SK-N-SH (cell line): ENCODE measurements at regions not wholly inside any gene's neighbourhood (a gene's known extent, or its start where the extent isn't known, plus 50 kb on each side); places are given as distances from the start of the nearest gene placed in this dataset.
"Not testable (repeated sequence)": the region's sequence is repeated elsewhere in the genome, so short reads cannot be mapped to it uniquely, and the experiment has no call there.

Experiments used
- CTCF ChIA-PET: fragments of 300-600, 350-600 bp; formaldehyde crosslinking; extraction: SDS; loops from one replicate; lab custom pipeline; 2021; lab: Yijun Ruan, JAX
- POLR2A ChIA-PET: fragments of 350-600 bp; sonication (Branson Sonifier 250); formaldehyde crosslinking; extraction: SDS; loops from one replicate; lab custom pipeline; 2020; ENCODE audit warnings: antibody characterized with exemption, inconsistent platforms; lab: Yijun Ruan, JAX
- DNase-seq: peaks from one replicate; pipeline ENCODE4 v3.0.0; 2012
- H2AFZ ChIP-seq: fragments of 200-600 bp; sonication (generic); 2 replicates; pipeline ENCODE4 v1.8.1; 2016; ENCODE audit warnings: antibody characterized with exemption, mild to moderate bottlenecking, low read depth
- H3F3A ChIP-seq: fragments of 200-600 bp; sonication (generic); replicated peaks from 2 replicates; pipeline ENCODE3; 2016; ENCODE audit warnings: antibody characterized with exemption, mild to moderate bottlenecking; ENCODE audit not compliant: insufficient read depth
- H3K27ac ChIP-seq, 2 experiments: fragments of 200-500 bp in 1 of 2; fragments of 200-600 bp in 1 of 2; sonication (Bioruptor generic) in 1 of 2; sonication (generic), shearing (Covaris generic) in 1 of 2; 2 replicates each; pipeline versions ENCODE4 v1.5.1 to v1.6.1; 2014 to 2016; ENCODE audit warnings: low read depth in 2 of 2, inconsistent platforms in 1 of 2, low read length in 1 of 2, mild to moderate bottlenecking in 1 of 2, mixed read lengths in 1 of 2
- H3K27me3 ChIP-seq: fragments of 200-600 bp; sonication (generic), shearing (Covaris generic); 2 replicates; pipeline ENCODE4 v1.6.1; 2016; ENCODE audit warnings: mixed run types; ENCODE audit not compliant: insufficient read depth
- H3K36me3 ChIP-seq, 2 experiments: fragments of 200-500 bp in 1 of 2; fragments of 200-600 bp in 1 of 2; sonication (Bioruptor generic) in 1 of 2; sonication (generic) in 1 of 2; replicated peaks in 1 of 2; 2 replicates each; pipeline versions ENCODE3 to v1.5.1; 2014 to 2016; ENCODE audit warnings: low read length in 1 of 2, mild to moderate bottlenecking in 1 of 2; ENCODE audit not compliant: insufficient read depth in 2 of 2, control insufficient read depth in 1 of 2
- H3K4me1 ChIP-seq, 2 experiments: fragments of 200-500 bp in 1 of 2; fragments of 200-600 bp in 1 of 2; sonication (Bioruptor generic) in 1 of 2; sonication (generic), shearing (Covaris generic) in 1 of 2; 2 replicates each; pipeline versions ENCODE4 v1.5.1 to v1.6.1; 2014 to 2016; ENCODE audit warnings: low read depth in 1 of 2, low read length in 1 of 2, mixed run types in 1 of 2; ENCODE audit not compliant: insufficient read depth in 2 of 2, control insufficient read depth in 1 of 2
- H3K4me2 ChIP-seq: fragments of 200-600 bp; sonication (generic), shearing (Covaris generic); 2 replicates; pipeline ENCODE4 v1.6.1; 2017; ENCODE audit warnings: mixed run types
- H3K4me3 ChIP-seq, 2 experiments: fragments of 200-500 bp in 1 of 2; fragments of 200-600 bp in 1 of 2; sonication (Bioruptor generic) in 1 of 2; sonication (generic), shearing (Covaris generic) in 1 of 2; 2 replicates each; pipeline versions ENCODE4 v1.5.1 to v1.8.1; 2014 to 2016; ENCODE audit warnings: low read depth in 2 of 2, inconsistent platforms in 1 of 2, low read length in 1 of 2, mild to moderate bottlenecking in 1 of 2, mixed read lengths in 1 of 2, moderate library complexity in 1 of 2
- H3K79me2 ChIP-seq: fragments of 200-600 bp; sonication (generic); 2 replicates; pipeline ENCODE4 v1.8.1; 2017; ENCODE audit warnings: mild to moderate bottlenecking; ENCODE audit not compliant: insufficient read depth
- H3K9ac ChIP-seq: fragments of 200-600 bp; sonication (generic); 2 replicates; pipeline ENCODE4 v1.6.1; 2017; ENCODE audit warnings: mixed run types
- H3K9me2 ChIP-seq: fragments of 200-600 bp; sonication (generic); 2 replicates; pipeline ENCODE4 v1.6.1; 2017; ENCODE audit warnings: mixed run types
- H3K9me3 ChIP-seq: fragments of 200-600 bp; sonication (generic); 2 replicates; pipeline ENCODE4 v1.6.1; 2017; ENCODE audit warnings: mixed run types, mild to moderate bottlenecking, moderate library complexity
- H4K20me1 ChIP-seq: fragments of 200-600 bp; sonication (generic); 2 replicates; pipeline ENCODE4 v1.6.1; 2017; ENCODE audit warnings: mild to moderate bottlenecking, mixed run types; ENCODE audit not compliant: insufficient read depth
- CHD2 ChIP-seq: fragments of 150-350 bp; IDR thresholded peaks from 2 replicates; pipeline ENCODE4 v1.6.1; 2018; ENCODE audit warnings: low read length; ENCODE audit not compliant: partially characterized antibody
- CTCF ChIP-seq: fragments of 200-600 bp; sonication (generic); IDR thresholded peaks from 2 replicates; pipeline ENCODE4 v1.6.1; 2017; ENCODE audit warnings: antibody characterized with exemption, mild to moderate bottlenecking, moderate library complexity
- ELF1 ChIP-seq: IDR thresholded peaks from 2 replicates; pipeline ENCODE4 v1.4.0; 2012
- FOSL2 ChIP-seq: IDR thresholded peaks from 2 replicates; pipeline ENCODE4 v1.4.0; 2012; ENCODE audit warnings: low read depth, mild to moderate bottlenecking, moderate library complexity, borderline replicate concordance
- FOXM1 ChIP-seq: IDR thresholded peaks from 2 replicates; pipeline ENCODE4 v1.4.0; 2012; ENCODE audit warnings: low read depth, mild to moderate bottlenecking
- GABPA ChIP-seq: IDR thresholded peaks from 2 replicates; pipeline ENCODE4 v1.4.0; 2012; ENCODE audit warnings: low read depth, mild to moderate bottlenecking
- GATA2 ChIP-seq: sonication (generic); formaldehyde crosslinking; IDR thresholded peaks from 2 replicates; pipeline ENCODE4 v1.5.0; 2020; ENCODE audit warnings: mild to moderate bottlenecking, missing genetic modification reagents
- IRF3 ChIP-seq: fragments of 150-350 bp; IDR thresholded peaks from 2 replicates; pipeline ENCODE4 v1.6.1; 2016; ENCODE audit warnings: mild to moderate bottlenecking, low read depth, low read length
- JUND ChIP-seq: IDR thresholded peaks from 2 replicates; pipeline ENCODE4 v1.4.0; 2012
- MAX ChIP-seq: IDR thresholded peaks from 2 replicates; pipeline ENCODE4 v1.4.0; 2012; ENCODE audit warnings: low read depth
- NFIC ChIP-seq: IDR thresholded peaks from 2 replicates; pipeline ENCODE4 v1.4.0; 2012; ENCODE audit warnings: borderline replicate concordance
- NRF1 ChIP-seq: IDR thresholded peaks from 2 replicates; pipeline ENCODE4 v1.6.1; 2012; ENCODE audit warnings: low read depth, mild to moderate bottlenecking, low read length
- POLR2AphosphoS5 ChIP-seq: IDR thresholded peaks from 2 replicates; pipeline ENCODE4 v1.6.1; 2012; ENCODE audit warnings: low read depth, low read length
- RAD21 ChIP-seq: IDR thresholded peaks from 2 replicates; pipeline ENCODE4 v1.6.1; 2012; ENCODE audit warnings: mild to moderate bottlenecking, low read length
- RCOR1 ChIP-seq: fragments of 150-350 bp; IDR thresholded peaks from 2 replicates; pipeline ENCODE4 v1.6.1; 2017; ENCODE audit warnings: antibody characterized with exemption, low read length
- RFX5 ChIP-seq: IDR thresholded peaks from 2 replicates; pipeline ENCODE4 v1.6.1; 2012; ENCODE audit warnings: mild to moderate bottlenecking, improper control_type of control experiment, low read length
- SIN3A ChIP-seq: IDR thresholded peaks from 2 replicates; pipeline ENCODE4 v1.6.1; 2012; ENCODE audit warnings: low read depth, mild to moderate bottlenecking, low read length, moderate library complexity, borderline replicate concordance
- SMC3 ChIP-seq: IDR thresholded peaks from 2 replicates; pipeline ENCODE4 v1.6.1; 2012; ENCODE audit warnings: low read depth, low read length, improper control_type of control experiment
- TEAD4 ChIP-seq: IDR thresholded peaks from 2 replicates; pipeline ENCODE4 v1.4.0; 2012; ENCODE audit warnings: mild to moderate bottlenecking, borderline replicate concordance; ENCODE audit not compliant: insufficient read depth
- USF1 ChIP-seq: IDR thresholded peaks from 2 replicates; pipeline ENCODE4 v1.4.0; 2012; ENCODE audit warnings: low read depth, borderline replicate concordance
- YY1 ChIP-seq: IDR thresholded peaks from 2 replicates; pipeline ENCODE4 v1.4.0; 2012; ENCODE audit warnings: low read depth, mild to moderate bottlenecking
- WGBS: methylation state at CpG from one replicate; pipeline ENCODE4 v1.1.6; 2017; ENCODE audit warnings: low lambda C conversion rate; 5-methylcytosine and 5-hydroxymethylcytosine counted together

GRCh38 chr2:84131278-84131830, 327.7 kb downstream of the SUCLG1 start (continued):
- TF ChIP-seq MAX (no peak), USF1 (no peak), JUND (no peak), RFX5 (no peak)

- WGBS = 3% methylated on average over 4 of the region's 4 CpGs
- TF ChIP-seq RAD21 (no peak), YY1 (no peak), ELF1 (no peak), TEAD4 (no peak), NFIC (no peak), NRF1 (no peak), FOXM1 (no peak), SMC3 (no peak), FOSL2 (no peak), CTCF (no peak), MAX (no peak), SIN3A (no peak), POLR2AphosphoS5 (no peak), GABPA (no peak), IRF3 (no peak), RFX5 (no peak), RCOR1 (no peak), CHD2 (no peak), GATA2 (no peak), USF1 (no peak)
- Histone ChIP-seq H3K79me2 (no peaks in the 10 kb centered on the region), H4K20me1 (no peaks in the 10 kb centered on the region), H2AFZ (no peak overlapping the region), H3K9ac (no peak overlapping the region), H3K9me2 (no peaks in the 10 kb centered on the region), H3K4me3 (no peak overlapping the region), H3K4me1 (no peaks in the 10 kb centered on the region), H3K4me2 (no peak overlapping the region), H3F3A (no peaks in the 10 kb centered on the region), H3K27ac (no peak overlapping the region), H3K36me3 (no peaks in the 10 kb centered on the region), H3K27me3 (no peaks in the 10 kb centered on the region), H3K9me3 (no peaks in the 10 kb centered on the region)
- CTCF ChIA-PET = interaction anchor here (0.9 to 1.4 kb wide), 2 partner anchors 22 to 186 kb away, joined by 3 read pairs; no protein-coding TSS in a partner anchor
- POLR2A ChIA-PET = no interaction called here
- no peak for DNase-seq
These were observed 330.1 kb downstream of the SUCLG1 start for GRCh38 chr2:84129018-84129417.

- H3F3A ChIP-seq, H3K27ac ChIP-seq, H3K79me2 ChIP-seq, DNase-seq, H3K27me3 ChIP-seq, H3K36me3 ChIP-seq, H3K4me2 ChIP-seq, H3K9me3 ChIP-seq, H3K9me2 ChIP-seq, H3K9ac ChIP-seq, H3K4me1 ChIP-seq, POLR2A ChIA-PET, H3K4me3 ChIP-seq, H2AFZ ChIP-seq, H4K20me1 ChIP-seq: not testable (repeated sequence)
- CTCF ChIA-PET = interaction anchor here (0.9 to 1.2 kb wide), 2 partner anchors 11 to 23 kb away, joined by 3 read pairs; no protein-coding TSS in a partner anchor
- WGBS = 41% methylated on average over 8 of the region's 8 CpGs
These were observed 331.3 kb downstream of the SUCLG1 start for GRCh38 chr2:84127812-84128211.
